GM12892 (cell line): ENCODE measurements at regions not wholly inside any gene's neighbourhood (a gene's known extent, or its start where the extent isn't known, plus 50 kb on each side); places are given as distances from the start of the nearest gene placed in this dataset.

Experiments used
- POLR2A ChIP-seq: IDR thresholded peaks from 2 replicates; pipeline ENCODE4 v1.6.1; 2011; ENCODE audit warnings: low read depth, low read length, control low read depth
- POLR2AphosphoS5 ChIP-seq: IDR thresholded peaks from 2 replicates; pipeline ENCODE4 v1.6.1; 2011; ENCODE audit warnings: low read depth, low read length, control low read depth
- TAF1 ChIP-seq: IDR thresholded peaks from 2 replicates; pipeline ENCODE4 v1.6.1; 2011; ENCODE audit warnings: low read depth, mild to moderate bottlenecking, control low read depth, low read length, borderline replicate concordance

- TF ChIP-seq POLR2A, result no peak
- no peak for TF ChIP-seq POLR2AphosphoS5
- TF ChIP-seq TAF1, result no peak
Measured at GRCh38 chr18:29871246-29871645, 1171.3 kb downstream of the DSC3 start.
